Common myeloid progenitor, CD34-positive (primary cell): ENCODE measurements at regions not wholly inside any gene's neighbourhood (a gene's known extent, or its start where the extent isn't known, plus 50 kb on each side); places are given as distances from the start of the nearest gene placed in this dataset.

ENCODE experiments used
- CTCF ChIA-PET: fragments of 350-600 bp; sonication (Branson Sonifier 250); formaldehyde crosslinking; loops from one replicate; lab custom pipeline; 2021; ENCODE audit warnings: antibody characterized with exemption; lab: Charles Lee
- POLR2A ChIA-PET: fragments of 350-600 bp; sonication (Branson Sonifier 250); formaldehyde crosslinking; loops from one replicate; lab custom pipeline; 2021; ENCODE audit warnings: antibody characterized with exemption; lab: Charles Lee
- DNase-seq, 3 donors: peaks; one replicate each; pipeline versions ENCODE4 v3.0.0 to v3.0.0-alpha.2; 2013
- H3K27ac ChIP-seq, 2 experiments: 1 replicate in 1 of 2; 2 replicates in 1 of 2; pipeline ENCODE4 v1.7.0; 2013; ENCODE audit warnings: inconsistent platforms in 2 of 2, low read length in 2 of 2, mild to moderate bottlenecking in 2 of 2, low read depth in 1 of 2, moderate library complexity in 1 of 2; ENCODE audit not compliant: severe bottlenecking in 2 of 2, insufficient read depth in 1 of 2, poor library complexity in 1 of 2
- H3K27me3 ChIP-seq, 5 experiments: replicated peaks in 2 of 5; 1 replicate in 3 of 5; 2 replicates in 2 of 5; pipeline versions ENCODE4 v1.6.1 to v1.7.0; 2013; ENCODE audit warnings: low read length in 4 of 5, mild to moderate bottlenecking in 2 of 5, moderate library complexity in 2 of 5, inconsistent platforms in 1 of 5; ENCODE audit not compliant: insufficient read depth in 5 of 5, control insufficient read depth in 4 of 5
- H3K36me3 ChIP-seq, 4 experiments: 1 replicate in 2 of 4; 2 replicates in 2 of 4; pipeline versions ENCODE4 v1.6.1 to v1.7.0; 2013; ENCODE audit warnings: low read length in 3 of 4, control low read depth in 1 of 4, mild to moderate bottlenecking in 1 of 4; ENCODE audit not compliant: control insufficient read depth in 4 of 4, insufficient read depth in 4 of 4
- H3K4me1 ChIP-seq, 4 experiments: 1 replicate in 3 of 4; 2 replicates in 1 of 4; pipeline versions ENCODE4 v1.6.1 to v1.7.1; 2013; ENCODE audit warnings: low read length in 3 of 4, mild to moderate bottlenecking in 3 of 4, control low read depth in 1 of 4, inconsistent platforms in 1 of 4, moderate library complexity in 1 of 4; ENCODE audit not compliant: control insufficient read depth in 4 of 4, insufficient read depth in 4 of 4; ENCODE audit errors: control extremely low read depth in 1 of 4
- H3K4me3 ChIP-seq, 7 experiments: 1 replicate in 4 of 7; 2 replicates in 3 of 7; pipeline versions ENCODE4 v1.5.1 to v1.7.0; 2013; ENCODE audit warnings: mild to moderate bottlenecking in 7 of 7, low read length in 6 of 7, moderate library complexity in 6 of 7, inconsistent platforms in 2 of 7, low read depth in 2 of 7, control low read depth in 1 of 7; ENCODE audit not compliant: insufficient read depth in 4 of 7, control insufficient read depth in 1 of 7; ENCODE audit errors: extremely low read depth in 1 of 7
- H3K9me3 ChIP-seq, 5 experiments: 1 replicate in 4 of 5; 2 replicates in 1 of 5; pipeline versions ENCODE4 v1.6.1 to v1.7.1; 2013; ENCODE audit warnings: low read length in 4 of 5, mild to moderate bottlenecking in 2 of 5, inconsistent platforms in 1 of 5, low read depth in 1 of 5, moderate library complexity in 1 of 5; ENCODE audit not compliant: control insufficient read depth in 4 of 5, insufficient read depth in 2 of 5; ENCODE audit errors: control extremely low read depth in 1 of 5
- WGBS: methylation state at CpG from one replicate; pipeline ENCODE4 v1.1.5; 2013; ENCODE audit not compliant: insufficient coverage; 5-methylcytosine and 5-hydroxymethylcytosine counted together

DNA sequence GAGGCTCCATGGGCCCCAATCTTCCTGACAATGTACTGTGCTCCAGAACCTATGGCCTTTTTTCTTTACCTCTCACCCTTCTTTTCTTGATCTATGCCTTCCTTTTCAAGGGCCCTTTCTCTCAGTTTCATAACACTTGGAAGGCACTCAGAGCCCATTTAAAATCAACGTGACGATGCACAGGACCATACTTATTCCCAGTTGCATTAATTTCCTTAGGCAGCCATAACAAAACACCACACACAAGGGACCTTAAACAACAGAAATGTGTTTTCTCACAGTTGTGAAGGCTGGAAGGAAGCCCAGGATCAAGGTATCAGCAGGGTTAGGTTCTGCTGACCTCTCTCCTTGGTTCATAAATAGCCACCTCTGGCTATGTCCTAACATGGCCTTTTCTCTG lies 414.0 kb upstream of the TNP1 start:
- no peaks in the 10 kb centered on the region for H3K36me3 ChIP-seq
- H3K27ac ChIP-seq = no peak overlapping the region
- CTCF ChIA-PET = no interaction called here
- peaks cover 0 to 13% (median 6%) of the 10 kb centered on the region in 5 experiments for H3K27me3 ChIP-seq
- H3K4me3 ChIP-seq = no peak overlapping the region
- H3K9me3 ChIP-seq = peaks cover 0 to 2% (median 0%) of the 10 kb centered on the region in 5 experiments
- no peaks in the 10 kb centered on the region for H3K4me1 ChIP-seq
- POLR2A ChIA-PET = no interaction called here
- WGBS = 94% methylated on average over 2 of the region's 2 CpGs
- no peak for DNase-seq

DNA sequence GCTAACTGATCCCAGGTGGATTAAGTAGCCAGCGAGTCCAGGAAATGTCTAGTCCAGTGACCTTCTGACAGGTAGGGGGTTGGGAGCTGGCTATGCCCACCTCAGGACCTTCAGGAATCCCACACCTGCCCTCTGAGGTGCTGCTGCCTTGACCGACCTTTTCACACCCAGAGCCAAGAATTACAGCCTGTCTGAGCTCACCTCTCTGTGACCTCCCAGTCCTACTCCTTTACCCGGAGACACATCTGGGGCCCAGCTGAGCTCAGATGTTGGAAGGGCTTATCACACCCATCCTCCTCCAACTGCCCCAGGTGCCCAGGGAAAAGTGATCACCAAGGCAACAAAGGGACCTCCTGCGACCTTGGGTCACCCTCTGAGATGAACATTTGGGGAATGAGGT lies 413.3 kb upstream of the TNP1 start:
- DNase-seq = no peak
- no peaks in the 10 kb centered on the region for H3K36me3 ChIP-seq
- H3K27ac ChIP-seq = no peak overlapping the region
- H3K9me3 ChIP-seq = peaks cover 0 to 5% (median 2%) of the 10 kb centered on the region in 5 experiments
- H3K27me3 ChIP-seq = peaks cover 0 to 13% (median 6%) of the 10 kb centered on the region in 5 experiments
- CTCF ChIA-PET = no interaction called here
- POLR2A ChIA-PET = no interaction called here
- H3K4me1 ChIP-seq = no peaks in the 10 kb centered on the region
- 90% methylated on average over 3 of the region's 4 CpGs for WGBS
- H3K4me3 ChIP-seq = no peak overlapping the region

DNA sequence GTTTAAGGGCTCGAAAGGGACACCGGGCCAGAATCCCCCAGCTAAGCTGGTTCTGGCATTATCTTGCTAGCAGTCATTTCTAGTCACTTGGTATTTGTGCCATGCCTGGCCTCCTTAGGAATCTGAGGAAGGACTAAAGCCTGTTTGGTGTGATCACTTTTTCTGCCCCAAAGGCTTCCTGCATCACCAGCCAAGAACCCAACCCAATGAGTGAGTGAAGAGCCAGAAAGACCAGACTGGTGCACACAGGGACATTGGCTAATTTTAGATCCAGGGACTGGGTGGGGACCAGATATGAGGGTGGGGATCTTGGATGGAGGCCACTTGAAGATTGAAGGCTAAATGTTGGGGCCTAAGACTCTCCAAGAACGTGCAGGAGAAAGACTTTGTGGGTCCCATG lies 411.9 kb upstream of the TNP1 start:
- no peaks in the 10 kb centered on the region for H3K36me3 ChIP-seq
- H3K9me3 ChIP-seq = peaks cover 0 to 17% (median 7%) of the 10 kb centered on the region in 5 experiments
- ChIA-PET CTCF (no interaction called here), POLR2A (no interaction called here)
- H3K4me1 ChIP-seq = no peaks in the 10 kb centered on the region
- no peak for DNase-seq
- H3K4me3 ChIP-seq = no peak overlapping the region
- WGBS = 100% methylated on average over 1 of the region's 3 CpGs
- no peak overlapping the region for H3K27ac ChIP-seq
- peaks cover 0 to 11% (median 5%) of the 10 kb centered on the region in 5 experiments for H3K27me3 ChIP-seq

DNA sequence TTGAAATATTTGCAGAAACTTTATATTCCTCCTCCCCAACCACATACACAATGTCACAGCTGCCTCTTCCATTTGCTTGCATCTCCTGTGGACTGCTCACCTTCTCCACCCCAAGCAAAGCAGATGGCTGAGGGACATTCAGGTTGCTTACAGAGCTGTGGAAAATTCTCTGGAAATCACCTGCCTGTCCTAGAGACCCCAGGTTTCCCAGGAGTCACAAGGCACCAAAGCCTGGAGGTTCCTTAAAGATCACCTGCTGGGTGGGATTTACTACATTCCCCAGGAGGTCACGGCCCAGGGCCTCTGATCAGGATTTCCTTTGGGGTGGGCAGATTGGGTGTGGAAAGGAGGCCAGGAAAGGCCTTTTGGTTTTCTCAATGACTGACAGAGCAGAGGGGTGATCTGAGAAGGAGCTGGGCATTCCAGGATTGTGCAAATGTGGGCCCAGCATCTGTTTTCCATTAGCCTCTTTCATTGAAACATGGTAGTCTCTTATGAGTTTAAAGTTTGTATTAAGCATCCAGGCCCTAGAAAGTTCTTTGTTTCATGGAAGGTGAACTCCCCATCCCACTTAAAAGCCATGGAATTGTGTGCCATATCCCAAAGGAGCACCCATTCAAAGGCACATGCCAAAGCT lies 410.7 kb upstream of the TNP1 start:
- Histone ChIP-seq H3K27ac (no peak overlapping the region), H3K27me3 (peaks cover 0 to 11% (median 5%) of the 10 kb centered on the region in 5 experiments), H3K36me3 (no peaks in the 10 kb centered on the region), H3K4me3 (no peak overlapping the region), H3K9me3 (peaks cover 0 to 20% (median 7%) of the 10 kb centered on the region in 5 experiments), H3K4me1 (no peaks in the 10 kb centered on the region)
- no peak for DNase-seq
- no CpG with 5 or more reads among the region's 1 CpG for WGBS
- ChIA-PET POLR2A (no interaction called here), CTCF (no interaction called here)

DNA sequence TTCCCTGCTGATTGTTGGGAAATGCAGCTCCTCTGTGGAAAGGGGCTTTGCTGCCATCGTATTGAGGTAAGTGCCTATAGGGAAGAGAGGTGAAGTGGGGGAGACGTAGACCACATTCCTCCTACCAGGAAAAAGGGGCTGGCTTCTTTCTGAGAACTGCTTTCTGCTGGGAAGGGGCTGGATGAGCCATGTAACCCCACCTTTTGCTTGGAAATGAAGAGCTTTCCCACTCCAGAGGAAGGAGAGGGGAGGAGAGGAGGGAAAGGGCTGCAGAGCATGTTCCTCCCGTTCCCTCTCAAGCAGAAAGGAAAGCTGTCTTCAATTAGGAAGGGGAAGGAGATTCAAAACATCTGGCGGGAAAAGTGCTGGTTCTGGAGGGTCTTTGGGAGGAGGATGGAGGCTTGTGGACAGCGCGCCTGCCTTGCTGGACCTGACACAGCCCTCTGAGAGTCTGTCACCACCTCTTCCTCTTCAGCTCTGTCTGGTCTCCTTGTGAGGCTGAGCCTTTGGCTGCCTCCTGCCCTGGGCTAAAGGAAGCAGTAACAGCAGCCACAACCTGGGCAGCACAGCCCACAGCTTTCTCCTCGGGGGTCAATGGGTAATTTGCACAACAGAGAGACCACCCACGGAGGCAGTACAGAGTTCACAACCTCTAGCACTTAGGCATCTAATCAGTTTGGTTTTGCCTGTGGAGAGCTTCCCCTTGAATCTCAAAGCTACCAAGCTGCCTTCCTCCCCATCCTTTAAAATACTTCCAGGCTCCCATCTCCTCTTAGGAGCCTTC lies 410.0 kb upstream of the TNP1 start:
- no peak for DNase-seq
- 27% methylated on average over 6 of the region's 8 CpGs for WGBS
- H3K27me3 ChIP-seq = peaks cover 0 to 11% (median 5%) of the 10 kb centered on the region in 5 experiments
- no peaks in the 10 kb centered on the region for H3K4me1 ChIP-seq
- H3K27ac ChIP-seq = no peak overlapping the region
- no peak overlapping the region for H3K4me3 ChIP-seq
- POLR2A ChIA-PET = no interaction called here
- peaks cover 0 to 20% (median 7%) of the 10 kb centered on the region in 5 experiments for H3K9me3 ChIP-seq
- CTCF ChIA-PET = no interaction called here
- H3K36me3 ChIP-seq = no peaks in the 10 kb centered on the region

DNA sequence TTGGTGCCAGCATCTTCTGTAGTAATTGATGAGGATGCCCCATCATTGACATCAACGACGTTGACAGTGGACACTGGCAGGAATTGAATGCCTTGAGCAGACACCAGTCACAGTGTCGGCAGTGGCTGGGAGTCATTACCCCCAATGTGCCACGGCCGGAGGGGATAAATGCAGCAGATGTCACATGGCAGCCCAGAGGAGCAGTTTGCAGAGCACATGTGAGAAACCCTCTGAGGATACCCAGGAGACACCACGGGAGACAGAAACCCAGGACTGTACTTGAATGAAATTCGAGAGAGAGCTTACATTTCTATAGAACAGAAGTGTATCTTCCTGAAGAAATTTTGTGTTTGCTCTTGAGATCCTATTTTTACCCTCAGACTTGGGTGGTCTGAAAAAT lies 409.1 kb upstream of the TNP1 start:
- H3K4me3 ChIP-seq = no peak overlapping the region
- WGBS = 96% methylated on average over 7 of the region's 7 CpGs
- no peaks in the 10 kb centered on the region for H3K36me3 ChIP-seq
- no peak overlapping the region for H3K27ac ChIP-seq
- no peak for DNase-seq
- no peaks in the 10 kb centered on the region for H3K4me1 ChIP-seq
- peaks cover 0 to 11% (median 5%) of the 10 kb centered on the region in 5 experiments for H3K27me3 ChIP-seq
- ChIA-PET POLR2A (no interaction called here), CTCF (no interaction called here)
- peaks cover 0 to 20% (median 7%) of the 10 kb centered on the region in 5 experiments for H3K9me3 ChIP-seq

DNA sequence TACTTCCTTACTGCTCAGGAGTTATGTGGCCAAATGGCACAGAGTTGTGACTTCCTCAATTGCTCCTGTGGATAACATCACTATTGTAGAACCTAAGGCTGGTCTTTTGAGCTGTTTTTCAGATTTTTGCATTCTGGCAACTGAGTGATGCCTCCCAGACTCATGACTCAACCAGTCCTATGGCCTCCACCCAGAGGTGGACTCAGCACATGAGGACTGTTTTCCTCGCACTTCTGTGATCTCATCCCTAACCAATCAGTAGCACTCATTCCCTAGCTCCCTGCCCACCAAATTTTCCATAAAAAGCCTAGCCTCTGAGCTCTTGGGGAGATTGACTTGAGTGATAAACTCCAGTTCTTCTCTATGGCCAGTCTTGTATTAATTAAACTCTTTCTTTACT lies 407.9 kb upstream of the TNP1 start:
- WGBS = 100% methylated on average over 1 of the region's 1 CpG
- H3K4me1 ChIP-seq = no peaks in the 10 kb centered on the region
- H3K27me3 ChIP-seq = peaks cover 0 to 11% (median 2%) of the 10 kb centered on the region in 5 experiments
- no peak for DNase-seq
- no peak overlapping the region for H3K4me3 ChIP-seq
- H3K9me3 ChIP-seq = peaks cover 0 to 20% (median 7%) of the 10 kb centered on the region in 5 experiments
- no peak overlapping the region for H3K27ac ChIP-seq
- ChIA-PET POLR2A (no interaction called here), CTCF (no interaction called here)
- H3K36me3 ChIP-seq = no peaks in the 10 kb centered on the region
